NCI-H345 (cell line): ENCODE measurements at regions not wholly inside any gene's neighbourhood (a gene's known extent, or its start where the extent isn't known, plus 50 kb on each side); places are given as distances from the start of the nearest gene placed in this dataset.

Source experiments
- DNase-seq: peaks from one replicate; lab custom pipeline; 2025; lab: John Stamatoyannopoulos, UW

GRCh38 chr4:24287096-24287495 is 297.3 kb downstream of the DHX15 start:
- DNase-seq: no peak

DNA sequence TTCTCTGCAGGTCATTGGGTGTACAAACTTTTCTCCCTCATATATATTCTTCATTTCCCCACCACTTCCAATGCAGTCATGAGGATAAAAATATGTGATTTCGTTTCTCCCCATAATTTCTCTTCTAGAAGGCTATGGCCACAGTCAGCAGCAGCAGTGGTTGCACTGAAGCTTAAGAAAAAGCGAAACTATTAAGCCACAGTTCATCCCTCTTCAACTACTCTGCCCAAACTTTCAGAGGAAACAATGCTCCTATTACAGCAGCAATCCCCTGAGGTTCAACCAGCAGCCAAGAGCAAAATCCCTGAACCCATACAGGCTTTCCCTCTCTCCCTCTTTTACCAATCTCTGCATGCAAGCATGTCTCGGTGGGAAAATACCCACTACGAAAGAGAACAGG is 298.6 kb downstream of the DHX15 start:
- DNase-seq: no peak

DNA sequence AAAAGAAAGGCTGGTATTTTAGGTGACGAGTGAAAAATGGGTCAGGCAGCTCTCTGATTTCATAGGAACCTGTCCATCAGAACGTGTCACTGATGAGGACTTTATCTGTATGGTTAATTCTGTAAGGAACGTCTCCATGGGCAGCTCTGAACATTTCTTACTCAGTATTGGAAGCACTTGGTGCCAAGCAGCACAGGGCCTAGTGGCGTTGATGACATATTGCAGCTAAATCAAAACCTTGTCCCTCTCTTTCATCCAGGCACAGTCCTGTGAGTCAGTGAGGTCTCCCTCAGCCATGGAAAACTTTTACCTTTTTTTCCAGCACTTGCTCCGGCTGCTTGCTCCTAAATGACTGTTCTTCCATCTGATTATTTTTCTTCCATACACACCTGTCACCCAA is 301.9 kb downstream of the DHX15 start:
- DNase-seq: no peak

DNA sequence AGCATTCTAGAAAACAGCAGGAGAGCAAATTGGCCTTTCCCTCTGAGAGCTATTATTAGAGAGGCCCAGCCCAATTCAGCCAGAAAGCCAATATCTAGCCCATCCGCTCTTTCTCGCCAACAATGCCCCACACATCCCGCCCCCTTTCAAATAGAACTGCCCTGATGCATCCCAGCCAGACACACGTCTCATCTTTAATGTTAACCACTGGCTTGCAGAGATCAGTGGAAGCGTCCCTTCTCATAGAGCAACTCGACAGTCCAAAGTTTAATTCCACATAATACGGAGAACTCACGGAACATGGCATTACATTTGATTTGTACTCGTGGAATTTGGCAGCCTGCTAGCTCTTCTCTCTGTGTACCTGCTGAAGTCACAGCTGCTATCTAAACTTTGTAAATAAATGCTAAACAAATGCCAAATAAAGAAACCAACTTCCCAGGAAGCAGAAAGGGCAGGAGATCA is 304.4 kb downstream of the DHX15 start:
- DNase-seq: no peak

DNA sequence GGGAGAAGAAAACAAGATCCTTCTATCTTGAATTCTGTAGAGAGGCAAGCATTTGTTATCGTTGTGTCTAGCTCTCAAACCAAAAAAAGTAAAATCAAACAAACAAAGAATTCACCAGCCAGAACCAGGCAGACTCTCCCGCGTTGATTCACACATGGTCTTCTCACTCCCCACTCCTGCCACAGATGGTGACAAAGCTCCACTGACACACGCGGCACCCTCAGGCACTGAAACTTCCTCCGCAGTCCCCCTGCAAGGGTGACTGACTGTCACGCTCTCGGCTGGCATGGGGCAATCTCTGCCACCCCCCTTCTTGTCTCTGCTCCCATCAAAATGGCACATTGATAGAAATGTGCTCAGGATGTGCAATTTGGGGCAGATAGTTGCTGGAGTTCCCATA is 304.9 kb downstream of the DHX15 start:
- no peak for DNase-seq

DNA sequence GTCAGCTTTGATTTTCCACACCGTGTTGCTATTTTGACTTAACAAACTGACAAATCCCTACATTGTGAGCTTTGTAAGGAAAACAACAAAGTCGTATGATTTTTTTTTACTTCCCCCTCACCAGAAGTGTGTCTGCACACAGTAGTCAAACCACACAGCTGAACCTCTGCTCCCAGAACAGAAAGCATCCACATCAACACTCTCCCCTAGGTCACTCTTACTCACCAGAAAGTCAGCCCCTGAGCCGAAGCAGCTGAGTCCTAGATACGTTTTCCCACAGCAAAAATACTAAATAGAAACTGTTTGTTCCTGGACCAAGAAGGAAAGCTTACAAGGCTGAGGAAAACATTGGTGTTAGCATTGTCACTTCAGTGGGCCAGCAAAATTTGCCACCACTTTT is 305.7 kb downstream of the DHX15 start:
- no peak for DNase-seq

DNA sequence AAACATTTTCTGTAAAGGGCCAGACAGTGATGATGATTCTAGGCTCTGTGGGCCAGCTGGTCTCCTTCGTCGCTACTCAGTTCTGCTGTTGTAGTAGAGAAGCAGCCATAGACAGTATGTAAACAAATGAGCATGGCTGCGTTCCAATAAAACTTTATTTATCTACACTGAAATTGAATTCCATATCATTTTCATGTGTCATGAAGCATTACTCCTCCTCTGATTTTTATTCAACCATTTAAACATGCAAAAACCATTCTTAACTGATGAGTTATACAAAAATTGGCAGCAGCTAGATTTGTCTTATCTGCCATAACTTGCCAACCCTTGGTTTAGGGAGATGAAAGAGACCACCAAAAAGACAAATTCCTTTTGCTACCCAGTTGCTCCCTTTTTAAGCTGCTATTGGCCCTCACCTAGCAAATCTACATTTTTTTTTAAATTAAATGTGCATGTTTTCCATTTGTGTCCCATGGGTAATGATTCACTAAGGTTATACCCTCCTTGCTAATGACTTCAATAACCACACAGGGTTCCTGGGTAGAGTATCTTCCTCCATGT is 309.9 kb downstream of the DHX15 start:
- no peak for DNase-seq

DNA sequence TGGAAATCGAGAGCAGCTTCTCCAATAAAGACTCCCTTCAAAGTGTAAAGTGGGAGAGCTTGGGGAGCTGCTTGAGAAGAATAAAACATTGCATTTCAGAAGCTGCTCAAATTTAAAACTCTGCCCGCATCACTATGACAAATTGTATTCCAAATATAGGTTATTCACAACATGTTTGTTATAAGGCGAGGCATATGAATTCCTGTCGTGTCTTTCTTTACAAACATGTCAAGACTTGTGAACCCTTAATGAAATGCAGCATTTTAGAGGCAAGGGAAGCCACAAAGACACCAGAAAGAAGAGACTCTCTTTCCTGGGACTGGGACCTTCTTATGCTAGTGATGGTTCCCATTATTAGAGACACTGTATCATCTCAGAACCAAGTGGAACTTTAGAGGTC is 311.2 kb downstream of the DHX15 start:
- DNase-seq: no peak

GRCh38 chr4:24266951-24267722 is 317.2 kb downstream of the DHX15 start:
- no peak for DNase-seq

DNA sequence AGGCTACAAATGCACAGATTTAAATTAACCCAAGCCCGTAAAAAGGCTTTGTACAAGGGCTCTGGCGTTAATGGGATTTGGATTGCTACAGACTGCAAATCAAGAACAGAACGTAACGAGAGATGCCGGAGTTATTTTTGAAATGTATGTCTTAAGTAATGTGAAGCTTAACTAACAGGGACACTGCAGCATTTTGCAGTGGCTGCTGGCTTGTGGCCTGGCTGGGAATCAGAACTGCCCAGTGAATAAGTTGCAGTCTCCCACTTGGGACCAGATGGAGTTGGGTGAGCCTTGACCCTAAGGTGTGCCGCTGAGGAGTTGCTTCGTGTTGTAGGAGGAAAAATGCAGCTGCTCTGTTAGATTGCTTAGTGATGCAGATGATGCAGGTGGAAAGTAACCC is 318.4 kb downstream of the DHX15 start:
- DNase-seq: no peak

DNA sequence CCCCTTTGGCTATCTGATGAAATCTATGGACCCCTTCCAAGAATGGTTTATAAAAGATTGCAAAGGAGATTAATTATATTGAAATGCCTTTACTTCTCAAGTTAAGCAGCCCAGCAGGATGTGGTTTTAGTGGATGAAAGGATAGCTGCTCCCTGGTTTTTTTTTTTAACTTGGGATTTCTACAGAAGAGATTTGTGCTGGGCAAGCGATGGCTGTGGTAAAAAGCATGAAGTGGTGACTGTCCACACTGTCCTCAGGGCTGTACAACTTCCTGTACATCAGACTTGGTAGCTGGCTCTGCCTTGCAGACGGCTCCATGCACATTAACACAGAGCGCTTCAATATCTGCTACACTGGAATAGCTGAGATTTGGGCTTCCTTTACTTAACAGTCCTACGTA is 321.7 kb downstream of the DHX15 start:
- no peak for DNase-seq

GRCh38 chr4:24262084-24262483 is 322.3 kb downstream of the DHX15 start:
- DNase-seq: no peak

DNA sequence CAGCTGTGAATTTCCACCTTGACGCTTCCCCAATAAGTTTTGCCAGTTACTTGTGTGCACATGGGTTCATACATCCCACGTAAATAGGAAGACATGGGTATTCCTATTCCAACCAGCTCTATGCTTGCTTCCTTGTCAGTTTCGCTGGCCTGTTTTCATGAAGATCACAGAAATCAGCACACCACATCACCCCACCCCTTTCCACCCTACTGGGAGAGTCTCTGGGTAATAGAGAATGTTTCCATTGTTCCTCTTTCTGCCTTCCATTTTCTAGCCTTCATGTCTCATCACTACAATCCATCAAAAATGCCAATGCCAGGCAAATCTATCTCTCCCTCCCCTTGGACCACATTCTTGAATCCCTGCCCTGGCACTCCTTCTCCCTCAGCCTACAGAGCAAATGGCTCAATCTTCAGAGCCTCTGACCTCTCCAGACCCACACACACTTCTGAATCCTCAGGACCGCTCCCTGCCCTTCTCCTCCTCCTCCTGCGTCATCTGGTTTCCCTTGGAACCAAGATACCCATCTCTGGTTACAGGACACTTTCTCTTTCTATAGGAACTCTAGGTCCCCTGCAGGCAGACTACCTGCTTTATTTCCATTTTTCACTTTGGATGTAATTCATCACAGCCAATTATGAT is 323.3 kb downstream of the DHX15 start:
- DNase-seq: no peak

GRCh38 chr4:24260133-24260715 is 324.1 kb downstream of the DHX15 start:
- DNase-seq: no peak

DNA sequence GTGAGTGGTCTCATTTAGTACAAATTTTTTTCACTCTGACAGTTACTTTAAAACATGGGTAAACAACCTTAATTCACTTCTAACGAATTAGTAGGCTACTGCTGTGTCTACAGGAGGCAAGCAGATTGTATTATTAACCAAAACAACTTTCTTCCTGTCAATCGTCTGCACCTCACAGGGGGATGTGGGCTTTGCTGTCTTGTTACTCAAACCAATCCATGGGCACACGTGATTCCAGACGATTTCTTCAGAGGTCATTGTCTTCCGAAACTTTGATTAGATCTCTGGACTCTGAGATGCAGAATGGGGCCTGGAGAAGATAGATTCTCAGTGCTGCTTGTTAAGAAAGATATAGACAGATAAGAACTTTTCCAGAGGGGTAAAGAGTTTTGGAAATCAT is 327.8 kb downstream of the DHX15 start:
- DNase-seq: no peak

DNA sequence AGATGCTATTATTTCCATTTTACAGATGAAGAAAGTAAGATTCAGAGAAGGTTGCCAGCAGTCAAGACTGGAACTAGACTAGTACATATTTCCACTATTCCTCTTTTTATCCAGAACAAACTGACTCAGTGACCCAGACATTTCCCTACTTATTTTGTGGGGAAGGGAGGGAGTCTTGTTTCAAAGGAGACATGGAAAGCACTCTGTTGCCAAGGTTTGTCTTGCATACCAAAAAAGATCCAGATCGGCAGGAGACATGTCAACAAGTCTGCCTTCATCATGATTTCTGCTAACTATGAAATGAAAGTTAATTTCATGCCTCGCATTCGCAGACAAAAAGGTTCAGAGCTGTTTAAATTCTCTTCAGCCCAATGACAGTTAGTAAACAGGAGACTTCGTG is 328.3 kb downstream of the DHX15 start:
- no peak for DNase-seq

GRCh38 chr4:24252121-24252520 is 332.2 kb downstream of the DHX15 start:
- no peak for DNase-seq

GRCh38 chr4:24251589-24251988 is 332.8 kb downstream of the DHX15 start:
- DNase-seq: no peak

DNA sequence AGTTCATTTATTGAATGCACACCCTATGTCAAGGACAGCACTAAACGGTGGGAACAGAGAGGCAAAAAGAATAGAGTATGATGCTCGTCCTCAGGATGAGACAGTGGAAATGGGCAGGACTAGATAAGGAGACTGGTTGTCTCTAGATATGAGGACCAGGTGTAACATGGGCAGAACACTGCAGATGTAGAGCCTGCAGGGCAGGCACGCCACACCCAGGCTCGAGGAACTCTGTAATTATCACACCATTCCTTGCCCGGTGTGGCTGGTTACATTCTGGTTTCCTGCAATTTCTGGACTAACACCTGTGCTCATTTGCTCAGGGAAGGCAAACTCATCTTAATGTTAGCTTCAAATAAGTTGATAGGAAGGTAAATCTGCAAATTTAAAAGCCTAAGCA is 334.4 kb downstream of the DHX15 start:
- no peak for DNase-seq

DNA sequence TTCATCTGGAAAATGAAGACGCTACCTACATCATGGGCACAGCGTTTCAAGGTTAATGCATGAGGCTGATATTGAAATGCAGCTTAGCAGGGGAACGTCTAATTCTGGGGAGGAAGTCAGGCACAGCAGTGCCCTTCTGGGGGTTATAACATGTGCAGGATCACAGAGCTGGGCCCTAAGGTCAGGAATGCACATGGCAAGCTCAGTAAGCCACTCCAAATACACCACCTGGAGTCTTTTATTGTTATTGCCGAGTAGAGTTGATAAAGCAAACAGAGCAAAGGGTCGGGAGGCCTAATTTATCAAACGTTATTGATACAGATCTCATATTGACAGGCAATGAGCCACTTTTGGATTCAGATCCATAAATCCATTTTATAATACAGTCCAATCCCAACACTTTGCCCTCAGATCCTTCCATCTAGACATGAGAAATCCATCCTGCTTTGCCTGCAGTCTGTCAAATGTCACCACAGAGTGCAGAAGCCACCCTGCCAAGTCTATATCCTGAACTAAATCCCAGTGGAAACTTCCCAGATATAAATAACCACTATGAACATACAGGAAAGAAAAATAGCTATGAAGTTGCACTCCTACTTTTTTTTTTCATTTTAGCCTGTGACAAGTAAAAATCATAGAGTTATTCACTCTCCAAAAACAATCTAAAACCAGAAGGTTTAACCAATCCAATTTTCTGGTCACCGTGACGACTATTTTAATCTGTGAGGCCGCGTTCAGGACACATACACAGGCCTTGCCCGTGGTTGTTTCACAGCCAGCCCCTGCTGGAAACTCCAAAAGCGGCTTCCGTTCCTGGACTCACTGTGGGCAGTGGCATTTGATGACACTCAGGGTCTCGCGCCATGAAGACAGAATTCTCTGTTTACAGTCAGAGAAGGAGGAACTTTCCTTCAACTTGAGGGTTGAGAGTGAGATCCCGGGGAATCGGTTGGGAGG is 335.4 kb downstream of the DHX15 start:
- DNase-seq: peak; percentile 1

- DNase-seq: no peak
Measured at GRCh38 chr4:24245491-24245820, 338.9 kb downstream of the DHX15 start.
